NK-92 treated with Interleukin-12 subunit alpha and Interleukin-12 subunit beta, amount 100 ng/mL, for 24 hours (cell line): ENCODE measurements at regions not wholly inside any gene's neighbourhood (a gene's known extent, or its start where the extent isn't known, plus 50 kb on each side); places are given as distances from the start of the nearest gene placed in this dataset.

ENCODE experiments used
- DNase-seq: peaks from one replicate; lab custom pipeline; 2025; lab: John Stamatoyannopoulos, UW

- DNase-seq, result no peak
Observed at GRCh38 chr20:12653642-12654041, 355.1 kb upstream of the SPTLC3 start.

GRCh38 chr20:12659942-12660341 is 348.8 kb upstream of the SPTLC3 start:
- DNase-seq, result no peak

GRCh38 chr20:12660918-12661317 is 347.9 kb upstream of the SPTLC3 start:
- DNase-seq, result no peak

GRCh38 chr20:12670301-12670700 is 338.5 kb upstream of the SPTLC3 start:
- DNase-seq, result no peak

- no peak for DNase-seq
Observed at GRCh38 chr20:12673352-12673751, 335.4 kb upstream of the SPTLC3 start.

- no peak for DNase-seq
Observed at GRCh38 chr20:12677925-12678324, 330.8 kb upstream of the SPTLC3 start.

GRCh38 chr20:12679447-12679846 is 329.3 kb upstream of the SPTLC3 start:
- DNase-seq, result no peak

- DNase-seq, result no peak
Observed at GRCh38 chr20:12682613-12683012, 326.2 kb upstream of the SPTLC3 start.

- no peak for DNase-seq
Observed at GRCh38 chr20:12687476-12687875, 321.3 kb upstream of the SPTLC3 start.

- DNase-seq, result no peak
Observed at GRCh38 chr20:12695937-12696336, 312.8 kb upstream of the SPTLC3 start.

GRCh38 chr20:12698817-12699216 is 310.0 kb upstream of the SPTLC3 start:
- DNase-seq, result no peak

GRCh38 chr20:12699374-12700228 is 309.2 kb upstream of the SPTLC3 start:
- DNase-seq, result no peak

- DNase-seq, result no peak
Observed at GRCh38 chr20:12700701-12701100, 308.1 kb upstream of the SPTLC3 start.

GRCh38 chr20:12702312-12702711 is 306.5 kb upstream of the SPTLC3 start:
- DNase-seq, result no peak

- no peak for DNase-seq
Observed at GRCh38 chr20:12715371-12715770, 293.4 kb upstream of the SPTLC3 start.

GRCh38 chr20:12715991-12716680 is 292.6 kb upstream of the SPTLC3 start:
- no peak for DNase-seq

GRCh38 chr20:12717061-12717460 is 291.7 kb upstream of the SPTLC3 start:
- no peak for DNase-seq

GRCh38 chr20:12718619-12719018 is 290.2 kb upstream of the SPTLC3 start:
- no peak for DNase-seq

- no peak for DNase-seq
Observed at GRCh38 chr20:12721636-12722035, 287.1 kb upstream of the SPTLC3 start.

- no peak for DNase-seq
Observed at GRCh38 chr20:12722091-12722490, 286.7 kb upstream of the SPTLC3 start.

- no peak for DNase-seq
Observed at GRCh38 chr20:12723811-12724210, 285.0 kb upstream of the SPTLC3 start.

GRCh38 chr20:12728782-12729181 is 280.0 kb upstream of the SPTLC3 start:
- DNase-seq, result no peak

GRCh38 chr20:12729326-12729725 is 279.4 kb upstream of the SPTLC3 start:
- no peak for DNase-seq
